ENCODE measurements at regions not wholly inside any gene's neighbourhood (a gene's known extent, or its start where the extent isn't known, plus 50 kb on each side); places are given as distances from the start of the nearest gene placed in this dataset.

- no peaks in the 10 kb centered on the region for H3K9me3 ChIP-seq (ENCODE audit: control insufficient read depth, insufficient read depth, low read length)
- Mint-ChIP-seq H3K27ac (no peak overlapping the region), H3K4me1 (no peaks in the 10 kb centered on the region)
Measured at GRCh38 chr7:156139112-156139511, 326.8 kb upstream of the SHH start.

GRCh38 chr7:156131881-156132280 lies 319.6 kb upstream of the SHH start:
- no peak for DNase-seq
- H3K27me3 Mint-ChIP-seq (ENCODE audit: low read depth in 2 of 2): peaks cover 8 to 16% of the 10 kb centered on the region in 2 donors
- no peaks in the 10 kb centered on the region for H3K4me1 Mint-ChIP-seq
- no peak overlapping the region for H3K4me3 Mint-ChIP-seq
- H3K27ac Mint-ChIP-seq: no peak overlapping the region
- Histone ChIP-seq H3K27ac (ENCODE audit: low read length) (no peak overlapping the region), H3K27me3 (ENCODE audit: control insufficient read depth, insufficient read depth, low read length) (no peaks in the 10 kb centered on the region), H3K4me3 (ENCODE audit: low read length) (no peak overlapping the region), H3K4me1 (ENCODE audit: control insufficient read depth, insufficient read depth, low read length) (no peaks in the 10 kb centered on the region), H3K9me3 (ENCODE audit: control insufficient read depth, insufficient read depth, low read length) (no peaks in the 10 kb centered on the region), H3K36me3 (ENCODE audit: control insufficient read depth, insufficient read depth, low read length) (no peaks in the 10 kb centered on the region)
- no peak for TF ChIP-seq CTCF (IDR thresholded peaks at IDR 0.05)
- ATAC-seq: no peak
- 90% methylated on average over 2 of the region's 2 CpGs for WGBS (ENCODE audit: insufficient coverage)
- H3K36me3 Mint-ChIP-seq: no peaks in the 10 kb centered on the region
- H3K9me3 Mint-ChIP-seq: no peaks in the 10 kb centered on the region
- intact Hi-C loops (cut with micrococcal nuclease): no loop called here

More at GRCh38 chr7:156139112-156139511, 326.8 kb upstream of the SHH start:
- intact Hi-C loops (cut with micrococcal nuclease): no loop called here
- no peak overlapping the region for H3K4me3 Mint-ChIP-seq
- no peak for TF ChIP-seq CTCF (IDR thresholded peaks at IDR 0.05)
- Histone ChIP-seq H3K27me3 (ENCODE audit: control insufficient read depth, insufficient read depth, low read length) (no peaks in the 10 kb centered on the region), H3K27ac (ENCODE audit: low read length) (no peak overlapping the region), H3K4me1 (ENCODE audit: control insufficient read depth, insufficient read depth, low read length) (no peaks in the 10 kb centered on the region), H3K36me3 (ENCODE audit: control insufficient read depth, insufficient read depth, low read length) (no peaks in the 10 kb centered on the region), H3K4me3 (ENCODE audit: low read length) (no peak overlapping the region)
- DNase-seq (no peak), ATAC-seq (no peak)
- H3K27me3 Mint-ChIP-seq (ENCODE audit: low read depth in 2 of 2): peaks cover 7 to 17% of the 10 kb centered on the region in 2 donors
- H3K36me3 Mint-ChIP-seq: no peaks in the 10 kb centered on the region
- 80% methylated on average over 7 of the region's 7 CpGs for WGBS (ENCODE audit: insufficient coverage)
- H3K9me3 Mint-ChIP-seq: no peaks in the 10 kb centered on the region

- WGBS (ENCODE audit: insufficient coverage): 84% methylated on average over 12 of the region's 12 CpGs
Measured at GRCh38 chr7:156129522-156129921, 317.3 kb upstream of the SHH start.

More at GRCh38 chr7:156129522-156129921, 317.3 kb upstream of the SHH start:
- no peak overlapping the region for H3K4me3 Mint-ChIP-seq
- H3K4me1 Mint-ChIP-seq: no peaks in the 10 kb centered on the region
- no peaks in the 10 kb centered on the region for H3K9me3 ChIP-seq (ENCODE audit: control insufficient read depth, insufficient read depth, low read length)
- ATAC-seq (no peak), DNase-seq (no peak)
- no peaks in the 10 kb centered on the region for H3K27me3 ChIP-seq (ENCODE audit: control insufficient read depth, insufficient read depth, low read length)
- no peaks in the 10 kb centered on the region for H3K36me3 ChIP-seq (ENCODE audit: control insufficient read depth, insufficient read depth, low read length)
- H3K27ac ChIP-seq (ENCODE audit: low read length): no peak overlapping the region
- H3K4me1 ChIP-seq (ENCODE audit: control insufficient read depth, insufficient read depth, low read length): no peaks in the 10 kb centered on the region
- no peaks in the 10 kb centered on the region for H3K36me3 Mint-ChIP-seq
- no peak for TF ChIP-seq CTCF (IDR thresholded peaks at IDR 0.05)
- H3K4me3 ChIP-seq (ENCODE audit: low read length): no peak overlapping the region
- peaks cover 4 to 11% of the 10 kb centered on the region in 2 donors for H3K27me3 Mint-ChIP-seq (ENCODE audit: low read depth in 2 of 2)
- H3K27ac Mint-ChIP-seq: no peak overlapping the region
- H3K9me3 Mint-ChIP-seq: no peaks in the 10 kb centered on the region
- intact Hi-C loops (cut with micrococcal nuclease): no loop called here

All from natural killer cell (primary cell).